ELF-1 (cell line): ENCODE measurements at regions not wholly inside any gene's neighbourhood (a gene's known extent, or its start where the extent isn't known, plus 50 kb on each side); places are given as distances from the start of the nearest gene placed in this dataset.

Experiments
- DNase-seq: peaks from one replicate; pipeline ENCODE4 v3.0.0-alpha.2; 2016; ENCODE audit warnings: low read depth, low spot score

- DNase-seq: no peak
Observed at GRCh38 chr2:29974086-29974485, 52.7 kb upstream of the ALK start.

GRCh38 chr2:29977284-29977683 is 55.9 kb upstream of the ALK start:
- DNase-seq: no peak

- DNase-seq: no peak
Observed at GRCh38 chr2:29981402-29981801, 60.0 kb upstream of the ALK start.

- DNase-seq: no peak
Observed at GRCh38 chr2:29983308-29983707, 61.9 kb upstream of the ALK start.

GRCh38 chr2:29987146-29987545 is 65.8 kb upstream of the ALK start:
- DNase-seq: no peak

- no peak for DNase-seq
Observed at GRCh38 chr2:29990129-29990528, 68.7 kb upstream of the ALK start.

- DNase-seq: no peak
Observed at GRCh38 chr2:29991086-29991485, 69.7 kb upstream of the ALK start.

GRCh38 chr2:29995241-29995640 is 73.9 kb upstream of the ALK start:
- no peak for DNase-seq

GRCh38 chr2:30003128-30003527 is 81.7 kb upstream of the ALK start:
- no peak for DNase-seq

- no peak for DNase-seq
Observed at GRCh38 chr2:30022444-30023071, 101.2 kb upstream of the ALK start.

- DNase-seq: no peak
Observed at GRCh38 chr2:30024281-30024680, 102.9 kb upstream of the ALK start.

- DNase-seq: peak; percentile 75
Observed at GRCh38 chr2:30026091-30027055, 105.0 kb upstream of the ALK start.

GRCh38 chr2:30029804-30030203 is 108.4 kb upstream of the ALK start:
- DNase-seq: no peak

GRCh38 chr2:30030361-30030760 is 109.0 kb upstream of the ALK start:
- DNase-seq: peak; percentile 53

GRCh38 chr2:30031184-30031583 is 109.8 kb upstream of the ALK start:
- peak; percentile 66 for DNase-seq

GRCh38 chr2:30034052-30034775 is 112.6 kb upstream of the YPEL5 start:
- DNase-seq: peak; percentile 59

- DNase-seq: no peak
Observed at GRCh38 chr2:30037016-30037415, 109.8 kb upstream of the YPEL5 start.

- DNase-seq: no peak
Observed at GRCh38 chr2:30038419-30038818, 108.4 kb upstream of the YPEL5 start.

GRCh38 chr2:30039101-30039500 is 107.7 kb upstream of the YPEL5 start:
- DNase-seq: no peak

- DNase-seq: no peak
Observed at GRCh38 chr2:30040147-30040546, 106.7 kb upstream of the YPEL5 start.

GRCh38 chr2:30041884-30042283 is 104.9 kb upstream of the YPEL5 start:
- no peak for DNase-seq

GRCh38 chr2:30046396-30046795 is 100.4 kb upstream of the YPEL5 start:
- DNase-seq: no peak
